ENCODE measurements at regions not wholly inside any gene's neighbourhood (a gene's known extent, or its start where the extent isn't known, plus 50 kb on each side); places are given as distances from the start of the nearest gene placed in this dataset.

DNA sequence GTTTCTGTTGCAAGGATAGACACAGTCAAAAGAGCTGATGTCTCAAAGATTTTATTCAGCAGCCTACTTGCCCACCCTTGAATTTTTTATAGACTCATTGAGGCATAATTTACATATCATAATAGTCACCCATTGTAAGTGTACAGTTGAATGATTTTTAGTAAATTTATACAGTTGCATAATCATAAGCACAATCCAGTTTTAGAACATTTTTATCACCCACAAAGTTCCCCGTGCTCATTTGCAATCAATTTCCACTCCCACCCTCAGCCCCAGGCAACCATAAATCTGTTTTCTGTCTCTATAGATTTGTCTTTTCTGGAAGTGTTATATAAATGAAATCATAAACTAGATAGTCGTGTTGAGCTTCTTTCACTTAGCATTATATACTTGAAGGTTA, 517.7 kb downstream of the TLE1 start:
- TF ChIP-seq, protein P1, sequence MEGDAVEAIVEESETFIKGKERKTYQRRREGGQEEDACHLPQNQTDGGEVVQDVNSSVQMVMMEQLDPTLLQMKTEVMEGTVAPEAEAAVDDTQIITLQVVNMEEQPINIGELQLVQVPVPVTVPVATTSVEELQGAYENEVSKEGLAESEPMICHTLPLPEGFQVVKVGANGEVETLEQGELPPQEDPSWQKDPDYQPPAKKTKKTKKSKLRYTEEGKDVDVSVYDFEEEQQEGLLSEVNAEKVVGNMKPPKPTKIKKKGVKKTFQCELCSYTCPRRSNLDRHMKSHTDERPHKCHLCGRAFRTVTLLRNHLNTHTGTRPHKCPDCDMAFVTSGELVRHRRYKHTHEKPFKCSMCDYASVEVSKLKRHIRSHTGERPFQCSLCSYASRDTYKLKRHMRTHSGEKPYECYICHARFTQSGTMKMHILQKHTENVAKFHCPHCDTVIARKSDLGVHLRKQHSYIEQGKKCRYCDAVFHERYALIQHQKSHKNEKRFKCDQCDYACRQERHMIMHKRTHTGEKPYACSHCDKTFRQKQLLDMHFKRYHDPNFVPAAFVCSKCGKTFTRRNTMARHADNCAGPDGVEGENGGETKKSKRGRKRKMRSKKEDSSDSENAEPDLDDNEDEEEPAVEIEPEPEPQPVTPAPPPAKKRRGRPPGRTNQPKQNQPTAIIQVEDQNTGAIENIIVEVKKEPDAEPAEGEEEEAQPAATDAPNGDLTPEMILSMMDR (IDR thresholded peaks at IDR 0.05), result no peak
- TF ChIP-seq EZH2 (IDR thresholded peaks at IDR 0.05), result no peak
- TF ChIP-seq EZH2phosphoT487 (IDR thresholded peaks at IDR 0.05), result no peak

Data from neural progenitor cell (in vitro differentiated cells).